Activated B cell treated with CpG ODN at 0.5 μM for 24 hours (primary cell): ENCODE measurements at regions not wholly inside any gene's neighbourhood (a gene's known extent, or its start where the extent isn't known, plus 50 kb on each side); places are given as distances from the start of the nearest gene placed in this dataset.

Source experiments
- ATAC-seq: fragments of 200-7000 bp; cut with Tn5 transposase; one replicate; pipeline ENCODE4 v1.10.0; 2021; ENCODE audit warnings: low read depth, mild to moderate bottlenecking, moderate library complexity
- CTCF ChIA-PET: fragments of 350-600 bp; sonication (Branson Sonifier 250); formaldehyde crosslinking; loops from one replicate; lab custom pipeline; 2021; ENCODE audit warnings: antibody characterized with exemption; lab: Charles Lee
- POLR2A ChIA-PET: fragments of 350-600 bp; sonication (Branson Sonifier 250); formaldehyde crosslinking; loops from one replicate; lab custom pipeline; 2021; ENCODE audit warnings: antibody characterized with exemption; lab: Charles Lee
- DNase-seq: peaks from one replicate; pipeline ENCODE4 v3.0.0; 2022
- H3K27ac Mint-ChIP-seq: one replicate; pipeline ENCODE4 v1.8.0; 2020; ENCODE audit warnings: mixed read lengths
- H3K27me3 Mint-ChIP-seq: one replicate; pipeline ENCODE4 v1.8.0; 2021; ENCODE audit warnings: mixed read lengths
- H3K36me3 Mint-ChIP-seq: one replicate; pipeline ENCODE4 v1.8.0; 2021; ENCODE audit warnings: low read depth, mixed read lengths
- H3K4me1 Mint-ChIP-seq: one replicate; pipeline ENCODE4 v1.8.0; 2021; ENCODE audit warnings: mixed read lengths
- H3K4me3 Mint-ChIP-seq: one replicate; pipeline ENCODE4 v1.8.0; 2020; ENCODE audit warnings: mild to moderate bottlenecking, mixed read lengths
- H3K9me3 Mint-ChIP-seq: one replicate; pipeline ENCODE4 v1.8.0; 2020; ENCODE audit warnings: mixed read lengths
- intact Hi-C: fragments of 100-400 bp; cut with micrococcal nuclease; formaldehyde crosslinking; loops from one replicate; pipeline ENCODE4 v1.15.1; 2024
- TF ChIP-seq, protein P1 (sequence below): fragments of 200-600 bp; IDR thresholded peaks from one replicate; pipeline ENCODE4 v1.8.0; 2022; ENCODE audit warnings: antibody characterized with exemption, mild to moderate bottlenecking

DNA sequence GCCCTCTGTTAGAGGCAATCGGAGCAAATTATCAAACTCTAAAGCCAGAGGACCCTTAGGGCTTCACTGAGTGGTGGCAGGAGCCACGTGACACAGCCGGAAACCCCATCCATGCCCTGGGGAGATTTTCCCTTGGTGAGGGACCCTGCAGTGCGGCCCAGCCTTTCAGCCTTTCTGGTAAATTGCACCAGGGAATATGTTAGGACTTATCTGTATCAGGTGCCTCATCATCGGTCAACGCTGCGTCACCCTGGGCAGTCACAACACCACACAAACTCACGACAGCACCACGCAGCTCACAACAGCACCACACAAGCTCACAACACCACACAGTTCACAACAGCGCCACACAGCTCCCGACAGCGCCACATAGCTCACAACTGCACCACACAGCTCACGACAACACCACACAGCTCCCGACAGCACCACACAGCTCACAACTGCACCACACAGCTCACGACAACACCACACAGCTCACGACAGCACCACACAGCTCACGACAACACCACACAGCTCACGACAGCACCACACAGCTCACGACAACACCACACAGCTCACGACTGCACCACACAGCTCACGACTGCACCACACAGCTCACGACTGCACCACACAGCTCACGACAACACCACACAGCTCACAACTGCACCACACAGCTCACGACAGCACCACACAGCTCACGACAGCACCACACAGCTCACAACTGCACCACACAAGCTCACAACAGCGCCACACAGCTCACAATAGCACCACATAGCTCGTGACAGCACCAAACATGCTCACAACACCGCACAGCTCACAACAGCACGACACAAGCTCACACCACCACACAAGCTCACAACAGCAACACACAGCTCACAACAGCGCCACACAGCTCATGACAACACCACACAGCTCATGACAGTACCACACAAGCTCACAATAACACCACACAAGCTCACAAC lies 199.0 kb downstream of the DLL1 start:
- TF ChIP-seq, protein P1, sequence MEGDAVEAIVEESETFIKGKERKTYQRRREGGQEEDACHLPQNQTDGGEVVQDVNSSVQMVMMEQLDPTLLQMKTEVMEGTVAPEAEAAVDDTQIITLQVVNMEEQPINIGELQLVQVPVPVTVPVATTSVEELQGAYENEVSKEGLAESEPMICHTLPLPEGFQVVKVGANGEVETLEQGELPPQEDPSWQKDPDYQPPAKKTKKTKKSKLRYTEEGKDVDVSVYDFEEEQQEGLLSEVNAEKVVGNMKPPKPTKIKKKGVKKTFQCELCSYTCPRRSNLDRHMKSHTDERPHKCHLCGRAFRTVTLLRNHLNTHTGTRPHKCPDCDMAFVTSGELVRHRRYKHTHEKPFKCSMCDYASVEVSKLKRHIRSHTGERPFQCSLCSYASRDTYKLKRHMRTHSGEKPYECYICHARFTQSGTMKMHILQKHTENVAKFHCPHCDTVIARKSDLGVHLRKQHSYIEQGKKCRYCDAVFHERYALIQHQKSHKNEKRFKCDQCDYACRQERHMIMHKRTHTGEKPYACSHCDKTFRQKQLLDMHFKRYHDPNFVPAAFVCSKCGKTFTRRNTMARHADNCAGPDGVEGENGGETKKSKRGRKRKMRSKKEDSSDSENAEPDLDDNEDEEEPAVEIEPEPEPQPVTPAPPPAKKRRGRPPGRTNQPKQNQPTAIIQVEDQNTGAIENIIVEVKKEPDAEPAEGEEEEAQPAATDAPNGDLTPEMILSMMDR, result no peak
- H3K36me3 Mint-ChIP-seq, result no peaks in the 10 kb centered on the region
- intact Hi-C loops, result no loop called here
- H3K27ac Mint-ChIP-seq, result no peak overlapping the region
- DNase-seq (peak; percentile 9), ATAC-seq (no peak)
- H3K4me1 Mint-ChIP-seq, result peaks cover 32% of the 10 kb centered on the region
- peaks cover 2% of the 10 kb centered on the region for H3K27me3 Mint-ChIP-seq
- no peaks in the 10 kb centered on the region for H3K9me3 Mint-ChIP-seq
- CTCF ChIA-PET, result no interaction called here
- POLR2A ChIA-PET, result no interaction called here
- no peak overlapping the region for H3K4me3 Mint-ChIP-seq

DNA sequence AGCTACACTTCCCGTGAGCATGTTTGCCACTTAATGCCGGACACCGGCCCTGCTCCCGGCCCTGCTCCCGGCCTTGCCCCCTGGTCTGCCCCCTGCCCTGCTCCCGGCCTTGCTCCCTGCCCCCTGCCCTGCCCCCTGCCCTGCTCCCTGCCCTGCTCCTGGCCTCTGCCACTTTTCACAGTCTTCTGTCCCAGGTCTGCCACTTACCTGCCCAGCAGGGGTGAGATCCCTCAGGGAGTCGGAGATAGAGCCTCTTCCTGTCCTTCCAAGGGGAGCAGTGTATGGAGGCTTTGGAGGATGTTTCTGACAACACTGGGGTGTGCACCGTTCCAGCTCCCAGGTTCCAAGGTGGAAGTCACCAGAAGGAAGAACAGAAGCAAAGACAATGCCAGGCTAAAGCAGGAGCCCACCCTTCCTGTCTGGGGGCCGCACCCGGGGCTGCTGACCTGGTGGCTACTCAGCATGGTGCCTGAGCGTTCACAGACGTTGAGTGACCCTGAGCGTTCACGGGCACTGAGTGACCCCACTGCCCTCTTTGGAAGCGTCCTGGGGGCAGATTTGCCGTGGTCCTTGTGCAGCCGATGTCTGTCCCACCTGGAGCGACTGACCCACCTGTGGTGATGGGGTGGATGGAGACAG lies 199.8 kb downstream of the DLL1 start:
- Mint-ChIP-seq H3K36me3 (no peaks in the 10 kb centered on the region), H3K9me3 (no peaks in the 10 kb centered on the region), H3K4me3 (no peak overlapping the region), H3K4me1 (peaks cover 30% of the 10 kb centered on the region), H3K27ac (no peak overlapping the region), H3K27me3 (peaks cover 2% of the 10 kb centered on the region)
- DNase-seq, result peak; percentile 12
- intact Hi-C loops, result no loop called here
- ChIA-PET POLR2A (interaction anchor here (0.6 kb wide), 1 partner anchor 277 kb away, joined by 3 read pairs; no protein-coding TSS in a partner anchor), CTCF (no interaction called here)
- TF ChIP-seq, protein P1, result no peak
- ATAC-seq, result no peak

DNA sequence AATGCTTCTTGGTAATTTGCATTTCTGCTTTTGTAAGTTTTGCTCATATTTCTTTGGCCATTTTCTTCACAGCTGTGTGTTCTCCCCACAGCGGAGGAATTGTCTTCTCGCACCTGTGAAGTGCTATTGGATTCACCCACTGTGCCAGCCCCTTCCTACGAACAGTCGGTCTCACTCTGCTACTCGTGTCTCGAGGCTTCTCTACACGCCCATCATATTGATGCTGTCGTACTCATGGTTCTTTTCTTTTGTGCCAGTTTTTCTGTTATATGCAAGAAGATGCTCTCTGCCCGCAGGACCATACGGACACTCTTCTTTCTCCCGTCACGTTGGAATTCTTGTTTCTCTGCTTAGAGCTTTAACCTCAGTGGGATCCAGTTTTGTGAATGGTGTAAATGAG lies 200.3 kb downstream of the DLL1 start:
- no peaks in the 10 kb centered on the region for H3K36me3 Mint-ChIP-seq
- no peak for DNase-seq
- H3K4me1 Mint-ChIP-seq, result peaks cover 30% of the 10 kb centered on the region
- H3K4me3 Mint-ChIP-seq, result no peak overlapping the region
- peak overlapping the region; percentile 84 for H3K27ac Mint-ChIP-seq
- intact Hi-C loops, result no loop called here
- TF ChIP-seq, protein P1, result no peak
- ChIA-PET POLR2A (interaction anchor here (0.6 to 1.7 kb wide), 2 partner anchors 277 to 389 kb away, joined by 3 to 4 read pairs; partner anchors contain the start of gene WDR27), CTCF (no interaction called here)
- H3K27me3 Mint-ChIP-seq, result peaks cover 2% of the 10 kb centered on the region
- no peak for ATAC-seq
- H3K9me3 Mint-ChIP-seq, result no peaks in the 10 kb centered on the region

DNA sequence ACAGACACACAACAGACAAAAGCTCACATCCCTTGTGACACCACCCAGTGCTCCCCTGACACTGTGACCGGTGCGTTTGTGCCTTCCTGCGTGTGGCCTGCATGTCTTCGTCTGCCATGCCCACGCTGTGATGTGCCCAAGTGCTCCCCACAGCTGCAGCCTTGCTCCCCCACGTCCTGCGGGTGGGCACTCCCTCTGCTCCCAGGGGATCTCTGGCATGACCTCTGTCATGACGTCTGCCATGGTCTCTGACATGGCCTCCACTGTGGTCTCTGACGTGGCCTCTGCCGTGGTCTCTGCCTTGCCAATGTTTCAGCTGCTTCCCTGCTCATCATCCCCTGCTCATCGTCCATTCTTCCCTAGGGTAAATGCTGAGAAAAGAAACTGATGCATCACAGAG lies 200.9 kb downstream of the DLL1 start:
- Mint-ChIP-seq H3K4me3 (peak overlapping the region; percentile 82), H3K36me3 (no peaks in the 10 kb centered on the region), H3K27me3 (peaks cover 2% of the 10 kb centered on the region), H3K9me3 (no peaks in the 10 kb centered on the region), H3K4me1 (peaks cover 30% of the 10 kb centered on the region), H3K27ac (peak overlapping the region; percentile 84)
- intact Hi-C loops, result loop anchor here (1.0 to 10.0 kb wide), 6 partner anchors 131 to 495 kb away; partner anchors contain the start of genes C6orf120, DLL1, FAM120B and PDCD2
- ChIA-PET POLR2A (interaction anchor here (0.6 to 1.7 kb wide), 4 partner anchors 182 to 877 kb away, joined by 4 to 15 read pairs (median 4); partner anchors contain the start of gene WDR27), CTCF (no interaction called here)
- DNase-seq (peak; percentile 22), ATAC-seq (peak; percentile 29)
- TF ChIP-seq, protein P1, result no peak
